Neural cell (in vitro differentiated cells): ENCODE measurements at regions not wholly inside any gene's neighbourhood (a gene's known extent, or its start where the extent isn't known, plus 50 kb on each side); places are given as distances from the start of the nearest gene placed in this dataset.

Experiments
- CTCF ChIP-seq: fragments of 450-650 bp; IDR thresholded peaks from 2 replicates; pipeline ENCODE4 v1.5.1; 2014; ENCODE audit warnings: antibody characterized with exemption, mild to moderate bottlenecking, moderate library complexity; ENCODE audit not compliant: poor library complexity, severe bottlenecking
- EP300 ChIP-seq: fragments of 450-650 bp; conservative IDR thresholded peaks from 2 replicates; pipeline ENCODE4 v1.6.1; 2014; ENCODE audit warnings: antibody characterized with exemption, mild to moderate bottlenecking, moderate library complexity; ENCODE audit not compliant: poor library complexity, severe bottlenecking
- EZH2 ChIP-seq: fragments of 200-600, 300-800 bp; shearing (Covaris generic), sonication (generic); IDR thresholded peaks from 2 replicates; pipeline ENCODE4 v1.6.1; 2014; ENCODE audit warnings: antibody characterized with exemption, low read length, borderline replicate concordance, mild to moderate bottlenecking; ENCODE audit not compliant: insufficient read depth, poor library complexity, severe bottlenecking
- RAD21 ChIP-seq: fragments of 450-650 bp; conservative IDR thresholded peaks from 2 replicates; pipeline ENCODE4 v1.6.1; 2014; ENCODE audit warnings: antibody characterized with exemption, mild to moderate bottlenecking, moderate library complexity
- REST ChIP-seq: IDR thresholded peaks from 2 replicates; pipeline ENCODE4 v1.6.1; 2012; ENCODE audit warnings: borderline replicate concordance
- SMC3 ChIP-seq: fragments of 450-650 bp; conservative IDR thresholded peaks from 2 replicates; pipeline ENCODE4 v1.6.1; 2014; ENCODE audit warnings: antibody characterized with exemption, mild to moderate bottlenecking, moderate library complexity; ENCODE audit not compliant: poor library complexity
- TAF1 ChIP-seq: IDR thresholded peaks from 2 replicates; pipeline ENCODE4 v1.6.1; 2012; ENCODE audit warnings: low read depth

GRCh38 chr1:14539953-14540563 is 58.4 kb upstream of the KAZN start:
- no peak for TF ChIP-seq CTCF
- TF ChIP-seq TAF1: no peak
- TF ChIP-seq EP300: peak; percentile 75
- TF ChIP-seq RAD21: no peak
- no peak for TF ChIP-seq SMC3
- no peak for TF ChIP-seq EZH2
- peak; percentile 77 for TF ChIP-seq REST
